GM12872 (cell line): ENCODE measurements at regions not wholly inside any gene's neighbourhood (a gene's known extent, or its start where the extent isn't known, plus 50 kb on each side); places are given as distances from the start of the nearest gene placed in this dataset.

Source experiments
- CTCF ChIP-seq: IDR thresholded peaks from 3 replicates; pipeline ENCODE4 v1.5.1; 2011; ENCODE audit warnings: low read depth, mild to moderate bottlenecking, low read length, moderate library complexity; ENCODE audit not compliant: insufficient read depth

GRCh38 chr2:563512-563911 is 113.7 kb downstream of the TMEM18 start:
- TF ChIP-seq CTCF = no peak

- no peak for TF ChIP-seq CTCF
Observed at GRCh38 chr2:562391-563364, 114.5 kb downstream of the TMEM18 start.

GRCh38 chr2:558879-559278 is 118.3 kb downstream of the TMEM18 start:
- TF ChIP-seq CTCF = no peak

GRCh38 chr2:558302-558642 is 118.9 kb downstream of the TMEM18 start:
- no peak for TF ChIP-seq CTCF

GRCh38 chr2:557635-558301 is 119.4 kb downstream of the TMEM18 start:
- no peak for TF ChIP-seq CTCF

GRCh38 chr2:556485-556884 is 120.7 kb downstream of the TMEM18 start:
- TF ChIP-seq CTCF = no peak

- TF ChIP-seq CTCF = no peak
Observed at GRCh38 chr2:555164-555922, 121.9 kb downstream of the TMEM18 start.
